C4-2B (cell line): ENCODE measurements at regions not wholly inside any gene's neighbourhood (a gene's known extent, or its start where the extent isn't known, plus 50 kb on each side); places are given as distances from the start of the nearest gene placed in this dataset.

Experiments
- H3K27ac ChIP-seq: fragments of 450-650 bp; 2 replicates; pipeline ENCODE4 v1.5.1; 2017
- ZFX ChIP-seq: fragments of 450-650 bp; IDR thresholded peaks from 2 replicates; pipeline ENCODE4 v1.6.1; 2017
- TF ChIP-seq, protein P1 (sequence below): fragments of 450-650 bp; conservative IDR thresholded peaks from 2 replicates; pipeline ENCODE4 v1.5.1; 2017; ENCODE audit warnings: mild to moderate bottlenecking

DNA sequence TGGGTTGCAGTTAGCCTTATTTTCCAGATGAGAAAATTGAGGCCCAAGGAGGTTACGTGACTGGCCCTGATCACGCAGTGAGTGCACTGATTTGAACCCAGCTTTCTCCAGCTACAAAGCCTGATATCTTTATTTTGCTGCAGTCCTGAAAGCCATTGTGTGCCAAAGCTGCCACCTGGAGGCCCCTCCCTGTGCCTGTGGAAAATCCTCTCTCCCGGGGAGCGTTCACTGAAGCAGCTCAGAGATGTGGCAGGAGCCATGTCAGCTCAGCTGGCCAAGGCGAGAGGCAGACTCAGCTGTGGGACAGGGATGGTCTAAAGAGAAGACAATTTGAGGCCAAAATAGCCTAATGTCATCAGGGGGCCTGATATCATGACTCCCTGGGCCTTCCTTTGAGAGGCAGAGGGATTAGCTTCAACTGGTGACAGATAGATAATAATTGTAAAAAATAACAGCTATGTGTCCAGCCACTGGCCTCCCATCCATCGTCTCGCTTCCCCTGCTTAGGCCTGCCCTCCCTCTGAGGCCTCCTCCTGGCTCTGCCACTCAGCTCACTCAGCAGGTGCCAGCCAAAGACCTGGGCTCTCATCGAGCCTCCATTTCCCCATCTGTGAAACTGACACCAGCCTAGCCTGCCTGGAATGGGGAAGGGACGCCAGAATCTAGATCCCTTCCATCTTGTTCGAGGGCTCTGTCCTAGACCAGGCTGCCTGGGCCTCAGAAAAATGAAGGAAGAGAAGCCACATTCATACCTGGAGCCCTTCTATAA lies 74.3 kb upstream of the GGTA1 start:
- TF ChIP-seq, protein P1, sequence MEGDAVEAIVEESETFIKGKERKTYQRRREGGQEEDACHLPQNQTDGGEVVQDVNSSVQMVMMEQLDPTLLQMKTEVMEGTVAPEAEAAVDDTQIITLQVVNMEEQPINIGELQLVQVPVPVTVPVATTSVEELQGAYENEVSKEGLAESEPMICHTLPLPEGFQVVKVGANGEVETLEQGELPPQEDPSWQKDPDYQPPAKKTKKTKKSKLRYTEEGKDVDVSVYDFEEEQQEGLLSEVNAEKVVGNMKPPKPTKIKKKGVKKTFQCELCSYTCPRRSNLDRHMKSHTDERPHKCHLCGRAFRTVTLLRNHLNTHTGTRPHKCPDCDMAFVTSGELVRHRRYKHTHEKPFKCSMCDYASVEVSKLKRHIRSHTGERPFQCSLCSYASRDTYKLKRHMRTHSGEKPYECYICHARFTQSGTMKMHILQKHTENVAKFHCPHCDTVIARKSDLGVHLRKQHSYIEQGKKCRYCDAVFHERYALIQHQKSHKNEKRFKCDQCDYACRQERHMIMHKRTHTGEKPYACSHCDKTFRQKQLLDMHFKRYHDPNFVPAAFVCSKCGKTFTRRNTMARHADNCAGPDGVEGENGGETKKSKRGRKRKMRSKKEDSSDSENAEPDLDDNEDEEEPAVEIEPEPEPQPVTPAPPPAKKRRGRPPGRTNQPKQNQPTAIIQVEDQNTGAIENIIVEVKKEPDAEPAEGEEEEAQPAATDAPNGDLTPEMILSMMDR, result no peak
- no peak for TF ChIP-seq ZFX
- no peak overlapping the region for H3K27ac ChIP-seq

DNA sequence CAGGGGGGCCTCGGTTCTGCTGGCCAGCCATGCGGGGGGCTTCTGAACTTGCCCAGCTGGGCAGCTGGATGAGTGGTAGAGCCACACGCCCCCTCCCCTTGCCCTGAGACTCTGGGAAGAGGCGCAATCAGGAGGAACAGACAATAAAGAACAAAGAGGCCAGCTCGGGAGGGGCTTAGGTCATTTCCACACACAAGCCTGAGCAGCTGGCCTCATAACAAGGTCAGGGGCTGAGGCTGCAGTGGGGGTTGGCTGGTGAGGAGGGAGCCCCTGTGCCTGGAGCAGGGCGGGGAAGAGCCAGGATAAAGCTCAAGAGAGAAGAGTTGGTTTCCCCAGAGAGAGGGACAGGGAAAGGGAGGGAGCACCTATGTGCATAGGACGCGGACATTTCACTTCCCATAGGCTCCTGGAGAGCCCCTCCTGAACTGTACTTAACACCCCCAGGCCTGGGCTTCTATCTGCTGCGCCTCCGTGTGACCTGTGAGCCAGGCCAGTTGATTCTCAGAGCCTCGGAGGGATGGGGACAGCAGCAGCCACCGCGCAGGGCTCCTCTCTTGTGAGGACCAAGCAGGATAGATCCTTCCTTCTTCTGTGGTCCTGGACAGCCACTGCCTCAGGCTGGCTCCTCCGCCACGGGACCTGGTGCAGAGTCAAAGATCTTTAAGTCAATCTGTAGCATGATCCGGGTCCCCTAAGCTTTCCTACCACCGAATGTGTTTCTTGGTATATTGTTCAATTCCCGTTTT lies 75.3 kb upstream of the GGTA1 start:
- H3K27ac ChIP-seq, result no peak overlapping the region
- no peak for TF ChIP-seq ZFX
- TF ChIP-seq, protein P1, result no peak

DNA sequence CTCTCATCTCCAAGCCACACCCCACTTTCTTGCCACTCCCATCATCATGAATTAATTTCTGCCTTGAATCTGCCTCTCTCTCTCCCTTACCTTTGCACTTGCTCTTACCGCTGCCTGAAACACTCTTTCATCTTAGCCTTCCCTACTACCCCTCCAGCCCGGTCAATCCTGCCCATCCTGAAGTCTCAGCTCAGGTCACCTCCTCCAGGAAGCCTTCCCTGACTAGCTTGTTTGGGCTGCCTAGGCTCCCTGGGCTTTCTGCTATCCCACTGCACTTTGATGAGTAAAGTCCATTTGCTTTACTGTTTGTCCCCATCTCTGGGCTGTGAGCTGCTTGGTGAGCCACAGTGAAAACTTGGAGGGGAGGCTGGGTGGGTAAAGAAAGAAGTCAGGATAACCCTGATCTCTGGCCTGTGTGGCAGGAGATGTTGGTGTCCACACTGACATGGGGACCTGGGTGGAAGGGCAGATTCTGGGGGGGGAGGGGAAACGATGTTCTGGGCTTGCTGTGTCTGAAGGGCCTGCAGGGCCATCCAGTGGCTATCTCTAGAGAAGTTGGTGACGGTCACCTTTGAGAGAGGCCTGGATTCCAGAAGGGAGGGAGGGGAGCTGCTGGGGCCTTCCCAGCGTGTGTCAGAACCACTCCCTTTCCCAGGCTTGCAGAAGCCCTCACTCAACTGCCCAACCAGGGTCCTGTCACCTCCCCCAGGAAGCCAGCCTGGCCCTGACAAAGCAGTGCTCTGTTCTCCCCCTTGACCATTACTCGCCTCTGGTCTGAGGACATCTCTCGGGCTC lies 75.0 kb upstream of the DAB2IP start:
- no peak overlapping the region for H3K27ac ChIP-seq
- TF ChIP-seq ZFX, result no peak
- TF ChIP-seq, protein P1, result no peak

DNA sequence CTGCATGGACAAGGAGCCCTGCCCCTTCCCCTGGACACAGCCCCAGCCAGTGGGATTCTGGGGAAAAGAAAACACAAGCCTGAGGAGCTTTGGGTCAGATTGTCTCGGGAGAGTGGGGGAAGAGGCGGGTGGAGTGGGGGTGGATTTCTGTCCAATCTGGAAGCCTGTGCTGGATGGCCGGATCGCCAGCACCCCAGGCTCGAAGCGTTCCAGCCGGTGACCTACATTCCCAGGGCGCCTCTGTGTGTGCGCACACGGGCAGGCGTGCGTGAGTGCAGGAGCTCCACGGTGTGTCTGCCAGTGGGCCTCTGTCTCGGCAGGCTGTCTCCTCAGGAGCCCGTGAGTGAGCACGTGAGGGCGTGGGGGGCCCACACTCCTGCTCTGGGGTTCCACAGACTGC lies 74.3 kb upstream of the DAB2IP start:
- no peak overlapping the region for H3K27ac ChIP-seq
- TF ChIP-seq, protein P1, result no peak
- no peak for TF ChIP-seq ZFX

DNA sequence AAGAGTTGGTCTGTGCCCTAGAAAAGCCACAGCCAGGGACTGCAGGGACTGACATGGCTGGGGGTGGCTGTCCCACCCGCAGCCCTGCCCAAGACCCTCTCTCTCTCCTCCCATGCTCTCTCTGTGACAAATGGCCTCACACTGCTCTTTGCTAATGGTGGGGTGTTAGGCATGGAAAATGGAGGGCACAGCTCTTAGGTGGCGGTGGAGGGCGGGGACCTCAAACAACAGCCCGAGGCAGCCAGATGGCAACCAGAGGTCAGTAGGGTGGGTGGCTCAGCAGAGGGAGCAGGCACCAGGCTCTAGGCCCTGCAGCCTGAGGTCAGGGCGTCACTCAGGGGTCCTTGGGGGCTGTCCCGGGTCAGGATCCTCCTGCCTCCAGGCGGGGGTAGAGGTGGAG lies 73.9 kb upstream of the DAB2IP start:
- TF ChIP-seq, protein P1, result no peak
- TF ChIP-seq ZFX, result no peak
- H3K27ac ChIP-seq, result no peak overlapping the region

DNA sequence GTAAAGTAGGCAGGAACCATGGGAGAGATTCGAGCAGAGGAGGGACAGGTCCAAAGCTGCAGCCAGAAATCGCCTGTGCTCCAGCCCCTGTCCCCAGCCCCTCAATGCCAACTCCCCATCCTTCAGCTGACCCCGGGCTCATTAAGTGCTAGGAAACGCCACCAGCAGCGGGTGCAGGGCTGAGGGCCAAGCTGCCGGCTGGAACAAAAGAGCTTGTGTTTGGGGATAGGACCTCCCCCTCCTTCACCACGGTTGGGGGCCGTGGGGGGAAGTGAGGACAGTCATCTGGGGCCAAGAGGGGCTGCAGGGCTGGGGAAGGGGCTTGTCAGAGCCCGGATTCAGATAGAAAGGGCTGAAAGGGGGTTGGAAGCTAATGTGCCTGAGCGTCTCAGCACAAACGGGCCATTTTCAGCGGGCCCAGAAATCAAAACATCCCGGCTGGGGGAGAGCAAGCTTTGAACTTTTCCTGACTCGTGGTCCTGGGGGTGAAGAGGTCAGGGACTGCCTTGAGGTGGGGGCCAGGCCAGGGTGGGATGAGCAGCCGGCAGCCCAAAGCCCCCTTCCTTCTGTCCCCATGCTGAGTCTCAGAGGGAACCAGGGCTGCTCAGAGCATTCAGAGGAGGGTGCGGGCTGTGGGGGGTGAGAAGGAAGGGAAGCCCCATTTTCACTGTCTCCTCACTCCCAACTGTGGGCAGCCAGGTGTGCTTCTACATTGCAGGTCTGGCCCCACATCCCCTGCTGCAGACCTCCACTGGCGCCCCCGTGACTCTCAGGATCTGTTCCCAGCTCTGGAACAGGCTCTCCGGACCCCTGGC lies 69.4 kb upstream of the DAB2IP start:
- H3K27ac ChIP-seq, result no peak overlapping the region
- no peak for TF ChIP-seq ZFX
- TF ChIP-seq, protein P1, result no peak
